Esophagus squamous epithelium (tissue), 4 donors: ENCODE measurements at regions not wholly inside any gene's neighbourhood (a gene's known extent, or its start where the extent isn't known, plus 50 kb on each side); places are given as distances from the start of the nearest gene placed in this dataset.

Experiments used
- POLR2A ChIP-seq, 4 donors: fragments of 450-650 bp; IDR thresholded peaks; one replicate each; pipeline ENCODE4 v1.6.1; 2017; ENCODE audit warnings: antibody characterized with exemption in 4 of 4, mild to moderate bottlenecking in 4 of 4, moderate library complexity in 3 of 4
- TF ChIP-seq, protein P1 (sequence below), 6 experiments: fragments of 450-650 bp in 4 of 6; fragments of 200-600 bp in 2 of 6; sonication (generic) in 2 of 6; IDR thresholded peaks; one replicate each; pipeline ENCODE4 v1.5.1; 2016 to 2019; ENCODE audit warnings: antibody characterized with exemption in 6 of 6, mild to moderate bottlenecking in 4 of 6, moderate library complexity in 4 of 6

DNA sequence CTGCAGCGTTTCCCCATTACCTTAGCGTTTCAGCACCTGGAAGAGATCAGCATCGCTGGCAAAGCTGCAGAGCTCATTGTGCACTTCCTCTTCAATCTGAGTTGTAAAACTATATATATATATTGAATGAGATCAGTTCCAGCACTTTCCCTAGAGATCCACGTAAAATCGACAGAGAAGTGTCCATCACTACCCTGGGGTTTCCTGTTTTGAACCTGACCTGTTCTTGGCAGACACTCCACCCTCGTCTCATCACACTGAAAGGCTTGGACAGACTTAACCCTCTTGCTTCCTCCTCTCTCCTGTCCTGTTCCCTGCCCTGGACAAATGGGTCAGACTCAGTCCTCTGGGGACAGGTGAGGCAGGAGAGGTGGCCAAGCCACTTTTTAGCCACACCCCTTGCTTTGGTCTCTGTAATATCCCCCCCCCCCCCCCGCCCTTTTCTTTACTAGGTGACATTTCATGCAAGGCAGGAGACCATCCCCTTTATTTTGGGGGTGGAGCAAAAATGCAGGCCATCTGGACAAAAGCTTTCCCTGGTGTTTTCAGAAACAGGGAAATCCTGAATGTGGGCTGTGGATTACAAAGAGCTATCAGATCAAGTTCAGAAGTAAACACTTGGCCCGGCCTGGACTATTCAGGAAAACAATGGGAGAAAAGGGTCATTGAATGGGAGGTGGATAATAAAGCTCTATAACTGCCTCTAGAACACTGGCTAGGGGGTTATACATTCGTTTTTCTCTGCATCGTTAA lies 83.7 kb upstream of the KDM7A start:
- TF ChIP-seq, protein P1, sequence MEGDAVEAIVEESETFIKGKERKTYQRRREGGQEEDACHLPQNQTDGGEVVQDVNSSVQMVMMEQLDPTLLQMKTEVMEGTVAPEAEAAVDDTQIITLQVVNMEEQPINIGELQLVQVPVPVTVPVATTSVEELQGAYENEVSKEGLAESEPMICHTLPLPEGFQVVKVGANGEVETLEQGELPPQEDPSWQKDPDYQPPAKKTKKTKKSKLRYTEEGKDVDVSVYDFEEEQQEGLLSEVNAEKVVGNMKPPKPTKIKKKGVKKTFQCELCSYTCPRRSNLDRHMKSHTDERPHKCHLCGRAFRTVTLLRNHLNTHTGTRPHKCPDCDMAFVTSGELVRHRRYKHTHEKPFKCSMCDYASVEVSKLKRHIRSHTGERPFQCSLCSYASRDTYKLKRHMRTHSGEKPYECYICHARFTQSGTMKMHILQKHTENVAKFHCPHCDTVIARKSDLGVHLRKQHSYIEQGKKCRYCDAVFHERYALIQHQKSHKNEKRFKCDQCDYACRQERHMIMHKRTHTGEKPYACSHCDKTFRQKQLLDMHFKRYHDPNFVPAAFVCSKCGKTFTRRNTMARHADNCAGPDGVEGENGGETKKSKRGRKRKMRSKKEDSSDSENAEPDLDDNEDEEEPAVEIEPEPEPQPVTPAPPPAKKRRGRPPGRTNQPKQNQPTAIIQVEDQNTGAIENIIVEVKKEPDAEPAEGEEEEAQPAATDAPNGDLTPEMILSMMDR (IDR thresholded peaks at IDR 0.05), result no peak
- no peak for TF ChIP-seq POLR2A (IDR thresholded peaks at IDR 0.05)
